GM21390 (cell line): ENCODE measurements at regions not wholly inside any gene's neighbourhood (a gene's known extent, or its start where the extent isn't known, plus 50 kb on each side); places are given as distances from the start of the nearest gene placed in this dataset.
"Not testable (repeated sequence)": the region's sequence is repeated elsewhere in the genome, so short reads cannot be mapped to it uniquely, and the experiment has no call there.

ENCODE experiments used
- ATAC-seq: cut with Tn5 transposase; IDR thresholded peaks from one replicate; pipeline ENCODE4 v1.9.1; 2021; ENCODE audit not compliant: unreplicated experiment

GRCh38 chr16:79377082-79377481 is 223.5 kb downstream of the MAF start:
- not testable (repeated sequence) for ATAC-seq

GRCh38 chr16:79375351-79375750 is 225.2 kb downstream of the MAF start:
- ATAC-seq = no peak

- ATAC-seq = no peak
Measured at GRCh38 chr16:79372503-79373184, 227.9 kb downstream of the MAF start.

DNA sequence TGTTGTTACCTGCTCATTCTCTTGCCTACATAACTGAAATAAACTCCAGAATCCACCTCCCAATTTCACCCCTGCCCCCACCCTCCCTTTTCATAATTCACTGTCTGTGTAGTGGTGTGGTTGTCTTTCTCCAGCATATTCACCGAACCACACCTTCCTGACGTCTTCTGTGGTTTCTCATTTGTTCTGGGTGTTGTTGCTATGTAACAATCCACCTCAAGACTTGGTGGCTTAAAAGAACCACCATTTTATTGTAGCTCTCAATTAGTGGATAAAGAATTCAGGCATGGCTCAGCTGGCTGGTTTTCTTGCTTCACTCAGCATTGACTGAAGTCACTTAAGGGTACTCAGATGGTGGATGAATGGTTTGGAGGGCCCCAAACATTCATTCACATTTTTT is 229.8 kb downstream of the MAF start:
- ATAC-seq = no peak

- no peak for ATAC-seq
Measured at GRCh38 chr16:79369796-79370195, 230.7 kb downstream of the MAF start.

- ATAC-seq = no peak
Measured at GRCh38 chr16:79367822-79368221, 232.7 kb downstream of the MAF start.

DNA sequence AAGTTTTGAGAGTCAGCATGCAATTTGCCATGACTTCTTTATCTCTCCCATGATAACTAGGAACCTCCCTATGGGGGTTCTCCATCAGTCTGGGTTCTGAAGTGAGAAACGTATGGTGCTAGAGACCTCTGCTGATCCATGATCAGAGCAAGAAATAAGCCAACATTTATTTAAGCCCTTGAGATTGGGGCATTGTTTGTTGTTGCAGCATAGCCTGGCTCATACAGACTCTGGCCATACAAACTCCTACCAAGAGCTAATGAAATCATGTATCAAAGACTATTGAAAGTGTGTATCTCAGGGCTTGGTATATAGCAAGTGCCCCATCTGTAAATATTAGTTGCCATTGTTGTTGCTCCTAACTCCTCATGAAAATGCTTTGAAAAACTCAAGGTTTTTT is 233.9 kb downstream of the MAF start:
- no peak for ATAC-seq

GRCh38 chr16:79365702-79366101 is 234.8 kb downstream of the MAF start:
- no peak for ATAC-seq

DNA sequence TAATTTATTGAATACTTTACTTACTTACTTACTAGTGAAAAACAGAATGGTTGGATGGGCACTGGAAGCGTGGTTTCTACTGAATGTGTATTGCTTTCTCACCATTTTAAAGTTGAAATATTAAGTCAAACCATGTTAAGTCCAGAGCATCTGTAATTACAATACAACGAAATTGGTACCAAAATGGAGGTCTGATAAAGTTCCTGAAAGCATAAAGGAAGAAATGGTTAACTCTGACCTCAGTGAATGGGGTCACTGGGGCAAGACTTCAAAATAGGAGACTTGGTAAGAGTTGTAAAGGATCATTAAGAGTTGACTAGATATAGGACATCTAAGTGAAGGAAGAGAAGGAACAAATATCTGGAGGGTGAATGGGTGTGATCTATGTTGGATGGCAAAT is 237.1 kb downstream of the MAF start:
- ATAC-seq = no peak

DNA sequence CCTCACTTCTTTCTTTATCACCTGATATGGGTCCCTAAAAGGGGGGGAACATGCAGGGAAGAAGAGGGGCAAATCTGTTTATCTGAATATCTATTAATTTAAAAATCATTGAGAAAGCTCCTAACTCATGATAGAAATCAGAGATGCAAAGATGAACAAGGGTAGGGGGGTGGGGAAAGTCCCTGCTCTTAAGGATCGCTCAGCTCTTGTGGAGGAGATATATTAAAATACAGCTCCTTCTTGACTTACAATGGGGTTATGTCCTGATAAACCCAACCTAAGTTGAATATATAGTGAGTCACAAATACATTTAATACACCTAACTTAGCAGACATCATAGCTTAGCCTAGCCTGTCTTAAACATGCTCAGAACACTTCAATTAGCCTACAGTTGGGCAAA is 237.5 kb downstream of the MAF start:
- no peak for ATAC-seq

DNA sequence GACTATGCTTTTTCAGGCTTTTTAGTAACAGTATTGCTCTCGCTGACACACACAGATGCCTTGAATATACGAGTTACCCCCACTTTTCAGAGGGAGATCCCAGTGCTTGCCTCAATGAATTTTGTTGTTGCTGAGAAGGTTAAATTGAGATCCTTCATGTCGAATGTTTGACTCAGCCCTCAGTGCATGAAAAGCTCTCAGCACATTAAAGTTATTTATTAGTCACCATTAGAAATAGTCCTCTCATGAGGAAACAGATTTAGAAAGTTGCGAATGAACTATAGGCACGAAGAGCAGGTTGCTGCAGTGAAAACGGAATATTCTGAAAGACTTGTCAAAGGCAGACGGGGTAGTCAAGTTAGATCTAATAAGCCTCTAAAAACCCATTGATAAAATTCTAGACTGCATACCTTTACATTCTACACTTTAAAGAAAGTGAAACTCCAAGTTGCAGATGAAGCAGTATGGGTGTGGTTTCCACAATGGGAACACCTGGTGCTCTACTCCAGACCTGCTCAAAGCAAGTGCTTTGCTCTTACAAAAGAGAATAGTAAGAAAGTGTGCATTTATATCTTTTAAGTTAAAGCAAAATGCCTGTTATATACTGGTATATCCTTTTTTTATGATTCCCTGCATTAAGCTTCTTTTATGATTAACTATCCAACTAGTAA is 238.1 kb downstream of the MAF start:
- no peak for ATAC-seq

DNA sequence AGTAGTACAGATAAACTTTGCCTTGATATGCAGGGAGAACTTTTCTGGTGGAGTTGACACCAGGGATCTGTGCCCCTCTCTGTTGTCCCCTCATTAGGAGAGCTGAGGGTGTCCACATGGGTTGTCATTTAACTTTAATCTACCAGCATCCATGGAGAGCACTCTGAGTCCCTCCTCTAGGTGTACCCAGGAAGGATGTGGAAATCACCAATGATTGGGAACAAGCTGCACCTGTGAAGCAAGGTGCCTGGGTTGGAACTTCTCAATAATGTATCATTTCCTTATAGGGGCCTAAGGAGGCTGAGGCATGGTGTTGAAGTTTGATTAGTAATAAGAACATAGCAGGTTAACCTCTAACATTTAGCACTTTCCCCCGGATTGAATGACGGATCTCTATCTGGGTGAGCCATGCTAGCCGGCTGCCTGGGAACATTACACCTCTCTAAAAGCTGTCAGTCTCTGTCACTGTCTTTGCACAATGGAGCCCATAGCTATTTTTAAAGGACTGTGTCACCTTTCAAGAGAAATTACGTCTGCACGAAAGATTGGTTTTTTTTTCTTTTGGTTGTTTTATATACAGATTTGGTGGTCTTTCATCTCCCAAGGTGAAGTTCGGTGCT is 239.3 kb downstream of the MAF start:
- no peak for ATAC-seq

- ATAC-seq = no peak
Measured at GRCh38 chr16:79360267-79360666, 240.3 kb downstream of the MAF start.

DNA sequence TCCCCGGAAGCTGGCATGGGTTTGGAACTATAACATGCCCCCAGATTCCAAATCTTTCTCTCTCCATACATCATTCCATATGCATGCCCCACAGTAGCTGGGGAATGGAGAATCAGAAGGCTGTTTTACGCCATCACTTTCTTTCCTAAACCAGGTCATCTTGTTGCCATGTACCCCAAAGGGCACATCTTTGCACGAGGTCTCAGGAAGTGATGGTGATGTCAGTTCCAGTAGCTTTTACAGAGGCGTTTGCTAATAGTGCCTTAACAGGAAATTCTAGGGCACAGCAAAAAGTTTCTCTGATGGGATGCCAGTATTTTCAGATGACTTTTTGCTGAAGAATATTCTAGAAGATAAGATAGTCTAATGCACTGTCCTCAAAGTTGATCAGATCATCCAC is 241.5 kb downstream of the MAF start:
- ATAC-seq = no peak

GRCh38 chr16:79358188-79358587 is 242.3 kb downstream of the MAF start:
- no peak for ATAC-seq

DNA sequence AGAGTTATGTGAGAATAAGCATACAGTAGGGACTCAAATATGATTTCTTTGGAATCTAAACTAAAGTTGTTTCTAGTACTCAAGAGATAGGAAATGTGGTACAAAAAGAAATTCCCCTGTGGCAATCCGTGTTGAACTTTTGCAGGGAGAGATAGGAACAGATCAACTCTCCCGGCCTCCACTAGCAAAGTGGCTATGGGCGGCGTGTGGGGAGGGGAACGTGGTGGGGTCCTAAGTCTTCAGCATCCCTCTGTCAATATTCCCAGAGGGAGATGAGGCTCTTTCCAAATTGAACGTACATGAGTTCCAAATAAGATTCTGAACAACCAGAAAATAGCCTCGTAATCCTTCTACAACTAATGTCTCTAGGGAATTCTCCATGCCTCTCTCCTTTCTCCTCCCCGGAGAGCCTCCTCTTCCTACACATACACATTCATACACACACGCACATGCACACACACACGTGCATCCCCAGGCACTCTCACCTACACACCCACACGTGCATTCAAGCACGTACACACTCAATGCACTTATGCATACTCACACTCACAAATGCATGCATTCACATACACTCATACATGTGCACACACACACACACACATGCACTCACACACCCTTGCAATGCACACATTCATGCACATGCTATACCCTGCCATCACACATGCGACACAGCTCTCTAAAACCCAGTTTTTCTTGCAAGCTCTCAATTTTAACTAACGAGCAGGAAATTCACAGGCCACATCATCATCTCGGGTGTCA is 244.8 kb downstream of the MAF start:
- no peak for ATAC-seq

DNA sequence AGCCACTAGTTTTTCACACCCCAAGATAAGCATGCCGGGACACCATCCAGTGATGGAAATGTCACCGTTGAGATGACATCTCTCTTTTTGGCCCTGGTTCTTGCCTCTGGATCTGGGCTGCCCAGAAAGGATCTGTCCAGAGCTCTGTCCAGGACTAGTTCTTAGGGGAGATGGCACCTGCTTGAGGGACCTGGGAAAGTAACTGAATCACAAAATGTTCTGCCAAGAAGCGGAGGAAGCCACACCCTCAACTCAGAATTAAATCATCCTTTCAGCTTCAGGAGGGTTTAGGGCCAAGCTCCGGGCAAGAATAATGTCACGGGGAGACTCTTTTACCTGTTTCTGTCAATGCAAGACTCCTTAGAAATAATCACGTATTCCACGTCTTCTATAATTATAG is 248.6 kb downstream of the MAF start:
- ATAC-seq = no peak

DNA sequence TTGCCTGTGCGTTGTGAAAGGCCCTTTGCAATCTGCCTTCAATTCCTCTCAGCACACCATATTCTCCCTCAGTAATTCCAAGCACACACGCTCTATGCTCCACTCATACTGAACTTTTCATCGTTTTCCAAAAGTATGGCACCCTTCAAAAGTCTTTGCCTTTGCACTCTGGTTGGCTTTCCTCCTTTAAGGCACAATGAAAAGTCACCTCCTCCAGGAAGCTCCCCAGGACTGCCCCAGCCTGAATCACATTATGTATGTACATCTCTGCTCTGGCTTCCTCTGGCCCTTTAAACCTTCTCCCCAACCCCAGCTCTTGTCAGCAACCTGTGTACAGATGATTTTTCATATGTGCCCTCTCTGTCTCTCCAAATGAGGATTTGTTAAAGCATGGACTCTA is 250.7 kb downstream of the MAF start:
- ATAC-seq = no peak

DNA sequence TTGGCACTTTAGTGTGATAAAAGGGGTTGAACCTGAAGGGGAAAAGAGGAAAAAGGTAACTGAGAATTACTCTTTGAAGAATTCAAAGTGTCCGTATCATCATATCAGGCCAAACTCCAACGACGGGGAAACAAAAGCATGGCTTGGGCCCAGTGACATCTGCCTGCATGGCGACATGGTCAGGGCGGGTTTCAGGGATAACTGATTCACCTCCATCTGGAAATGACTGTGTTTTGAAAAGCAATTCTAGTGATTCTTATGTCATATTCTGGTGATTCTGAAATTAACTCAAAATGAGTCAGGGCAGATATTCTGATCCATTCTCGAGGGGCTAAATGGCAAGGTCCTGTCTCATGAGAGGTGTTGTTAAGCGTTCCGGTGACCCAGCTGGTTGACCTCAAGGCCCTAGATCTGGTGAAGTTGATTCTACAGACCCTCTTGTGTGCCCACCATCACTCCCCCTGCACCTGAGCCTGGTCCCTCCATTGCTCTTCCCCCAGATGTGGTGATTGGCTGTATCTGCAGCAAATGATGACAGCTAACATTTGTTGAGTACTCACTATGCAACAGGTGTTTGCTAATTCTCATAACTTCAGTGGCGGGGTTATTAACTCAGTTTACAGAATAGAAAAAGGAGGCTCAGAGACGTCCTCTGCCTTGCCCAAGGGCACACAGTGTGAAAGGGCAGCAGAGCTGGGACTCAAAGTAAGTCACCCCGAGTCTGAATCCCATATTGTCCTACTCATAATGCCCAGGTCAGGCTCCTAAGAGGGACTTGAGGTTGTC is 251.8 kb downstream of the MAF start:
- no peak for ATAC-seq

- ATAC-seq = no peak
Measured at GRCh38 chr16:79347277-79347676, 253.3 kb downstream of the MAF start.

- ATAC-seq = no peak
Measured at GRCh38 chr16:79339863-79340262, 260.7 kb downstream of the MAF start.
